ENCODE measurements at regions not wholly inside any gene's neighbourhood (a gene's known extent, or its start where the extent isn't known, plus 50 kb on each side); places are given as distances from the start of the nearest gene placed in this dataset.
"Not testable (repeated sequence)": the region's sequence is repeated elsewhere in the genome, so short reads cannot be mapped to it uniquely, and the experiment has no call there.

DNA sequence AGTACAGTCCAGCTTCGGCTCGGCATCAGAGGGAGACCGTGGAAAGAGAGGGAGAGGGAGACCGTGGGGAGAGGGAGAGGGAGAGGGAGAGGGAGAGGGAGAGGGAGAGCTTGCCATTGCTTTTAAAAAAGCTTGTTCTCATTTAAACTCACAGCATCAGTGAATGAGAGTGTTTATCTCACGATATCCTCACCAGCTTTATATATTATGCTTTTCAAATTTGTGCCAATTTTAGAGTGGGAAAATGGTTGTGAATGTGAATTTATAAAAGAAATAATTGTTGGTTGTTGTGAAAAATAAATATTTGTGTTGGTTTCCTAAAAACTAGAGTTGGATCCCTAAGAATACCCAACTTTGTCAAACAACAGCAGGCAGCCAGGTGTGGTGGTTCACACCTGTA lies 170.1 kb downstream of the NRN1 start:
- not testable (repeated sequence) for DNase-seq

DNA sequence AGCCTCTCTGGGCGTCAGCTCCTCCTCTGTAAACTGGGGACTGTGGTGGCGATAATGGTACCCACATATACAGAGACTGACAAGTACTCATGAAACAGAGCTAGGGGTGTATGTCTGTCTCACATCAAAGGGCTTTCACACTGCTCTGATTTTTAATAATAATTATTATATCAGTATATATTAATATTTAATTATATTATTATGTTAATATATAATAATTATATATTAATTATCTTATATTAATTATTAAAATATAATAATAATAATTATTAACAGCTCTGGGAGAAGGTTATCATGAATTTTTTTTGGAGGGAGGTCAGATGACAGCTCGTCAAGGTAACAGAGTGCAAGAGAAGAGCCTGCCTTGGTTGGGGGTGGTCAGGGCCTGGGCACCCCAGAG lies 173.6 kb downstream of the NRN1 start:
- no peak for DNase-seq

DNA sequence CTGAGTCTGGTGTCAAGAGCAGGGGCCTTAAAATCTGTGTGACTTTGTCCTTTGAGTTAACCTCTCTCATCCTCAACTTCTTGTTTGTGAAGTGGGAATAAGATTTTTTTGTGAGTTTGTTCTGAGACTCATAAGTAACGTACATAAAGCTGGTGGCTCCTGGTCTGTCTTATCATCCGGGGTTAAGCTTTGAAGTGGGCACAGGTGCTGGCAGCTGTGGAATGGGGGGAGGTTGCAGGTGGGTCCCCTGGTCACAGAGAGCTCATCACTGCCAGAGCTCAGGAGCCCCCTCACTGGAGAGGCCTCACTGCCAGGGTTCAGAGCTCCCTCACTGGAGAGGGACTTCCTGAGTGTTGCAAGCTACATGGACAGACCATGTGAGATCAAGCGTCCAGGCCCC lies 174.1 kb downstream of the NRN1 start:
- no peak for DNase-seq

DNA sequence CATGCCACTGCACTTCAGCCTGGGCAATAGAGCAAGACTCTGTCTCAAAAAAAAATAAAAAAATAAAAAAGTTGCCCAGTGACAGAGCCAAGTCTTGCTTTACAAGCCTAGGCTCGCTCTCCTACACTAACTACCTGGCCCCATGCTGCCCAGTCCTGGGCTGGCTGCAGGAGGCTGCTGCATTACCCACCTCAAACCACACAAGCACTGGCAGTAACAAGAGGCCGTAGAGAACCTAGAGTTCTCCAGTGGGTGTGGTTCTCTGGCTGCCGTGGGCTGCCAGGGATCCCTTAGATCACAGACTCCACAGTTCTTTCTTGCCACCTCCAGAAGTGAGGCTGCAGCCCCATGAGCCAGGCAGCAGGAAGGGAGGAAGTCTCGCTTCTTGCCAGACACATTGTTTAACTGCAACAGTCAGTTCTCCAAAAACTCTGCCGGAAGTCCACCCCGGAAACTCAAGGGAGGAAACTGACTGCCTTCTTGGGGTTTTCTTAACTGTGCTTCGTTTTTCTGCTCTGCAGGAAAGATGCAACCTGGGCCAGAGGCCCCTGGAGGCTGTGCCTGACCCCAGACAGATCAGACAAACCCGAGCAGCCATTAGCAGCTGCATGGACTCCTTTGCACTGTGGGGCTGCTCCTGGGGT lies 175.4 kb downstream of the NRN1 start:
- DNase-seq = not testable (repeated sequence)

DNA sequence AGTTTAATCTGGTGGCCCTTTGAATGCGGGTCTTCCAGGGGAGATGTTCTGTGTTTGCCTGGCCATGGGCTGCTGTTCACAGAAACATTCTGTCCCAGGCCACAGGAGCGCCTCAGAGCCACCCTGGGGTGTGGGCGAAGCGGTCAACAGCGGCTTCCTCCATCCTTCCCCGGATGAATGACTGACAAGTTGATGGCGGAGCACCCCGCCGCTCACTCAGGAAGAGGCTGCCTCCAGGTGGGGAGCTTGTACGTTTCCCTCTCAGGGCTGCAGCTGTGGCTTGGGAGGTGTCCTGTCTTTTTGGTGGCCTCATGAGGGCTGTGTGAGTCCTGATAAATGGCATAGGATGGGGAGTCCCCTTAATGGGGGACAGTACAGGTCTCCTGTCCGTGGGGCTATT lies 178.4 kb downstream of the NRN1 start:
- no peak for DNase-seq

DNA sequence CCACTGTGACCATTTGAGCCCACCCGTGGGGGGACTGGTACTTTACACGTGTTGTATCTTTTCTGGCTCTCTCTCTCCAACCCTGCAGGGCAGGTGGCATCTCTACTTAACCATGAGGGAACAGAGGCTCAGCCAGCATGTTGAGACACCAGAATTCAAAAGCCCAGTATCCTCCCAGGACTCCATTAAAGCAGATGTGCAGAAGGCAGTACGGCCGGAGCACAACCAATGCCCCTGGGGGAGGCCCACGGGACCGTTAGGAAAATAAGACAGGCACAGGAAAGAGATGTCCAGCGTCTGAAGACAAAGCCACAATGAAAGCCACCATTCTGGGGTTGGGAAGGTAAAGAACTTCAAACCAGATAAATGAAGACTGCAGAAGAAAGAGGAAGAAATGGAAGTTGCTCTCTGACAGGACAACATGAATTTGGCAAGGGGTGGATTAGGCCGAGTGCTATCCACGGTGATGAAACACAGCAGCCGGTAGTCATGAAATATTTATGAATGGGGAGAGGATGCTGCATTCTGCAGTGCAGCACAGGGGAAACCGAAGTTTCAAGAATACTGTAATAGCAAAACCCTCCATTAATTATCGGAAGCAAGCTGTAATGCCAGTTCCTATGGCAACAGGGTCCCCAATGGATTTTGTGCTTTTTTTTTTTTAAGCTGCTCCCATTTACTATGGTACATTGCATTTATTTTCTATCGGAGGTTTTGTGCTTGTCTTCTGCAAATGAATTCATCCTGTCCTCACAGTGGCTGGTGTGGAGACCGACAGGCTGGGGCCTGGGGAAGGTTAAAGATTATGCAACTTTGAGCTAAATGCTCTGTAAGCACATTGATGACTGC lies 179.4 kb downstream of the NRN1 start:
- DNase-seq = no peak

DNA sequence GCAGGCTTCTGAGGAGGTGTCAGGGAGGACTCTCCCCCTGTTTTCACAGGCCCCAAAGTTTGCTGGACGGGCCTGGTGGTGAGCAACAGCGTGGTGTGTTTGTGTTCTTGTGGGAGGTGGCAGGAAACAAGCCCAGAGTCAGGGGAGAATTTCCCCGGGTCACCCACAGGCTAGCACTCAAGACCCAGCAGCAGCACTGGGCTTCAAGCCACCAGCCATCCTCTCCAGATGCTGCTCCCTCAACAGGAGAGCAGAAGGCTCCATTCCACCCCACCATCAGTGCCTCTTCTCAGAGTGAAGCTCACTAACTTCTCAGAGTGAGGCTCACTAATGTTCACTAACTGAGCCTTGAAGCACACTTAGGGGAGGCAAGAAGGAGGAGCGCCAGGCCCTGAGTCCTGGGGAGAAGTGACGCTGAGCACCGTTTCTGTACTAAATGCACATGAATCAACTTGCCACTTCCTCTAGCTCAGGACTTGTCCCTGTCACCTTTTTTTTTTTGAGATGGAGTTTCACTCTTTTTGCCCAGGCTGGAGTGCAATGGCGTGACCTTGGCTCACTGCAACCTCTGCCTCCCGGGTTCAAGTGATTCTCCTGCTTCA lies 182.2 kb downstream of the NRN1 start:
- DNase-seq = not testable (repeated sequence)
